ENCODE measurements at regions not wholly inside any gene's neighbourhood (a gene's known extent, or its start where the extent isn't known, plus 50 kb on each side); places are given as distances from the start of the nearest gene placed in this dataset.
"Not testable (repeated sequence)": the region's sequence is repeated elsewhere in the genome, so short reads cannot be mapped to it uniquely, and the experiment has no call there.

DNA sequence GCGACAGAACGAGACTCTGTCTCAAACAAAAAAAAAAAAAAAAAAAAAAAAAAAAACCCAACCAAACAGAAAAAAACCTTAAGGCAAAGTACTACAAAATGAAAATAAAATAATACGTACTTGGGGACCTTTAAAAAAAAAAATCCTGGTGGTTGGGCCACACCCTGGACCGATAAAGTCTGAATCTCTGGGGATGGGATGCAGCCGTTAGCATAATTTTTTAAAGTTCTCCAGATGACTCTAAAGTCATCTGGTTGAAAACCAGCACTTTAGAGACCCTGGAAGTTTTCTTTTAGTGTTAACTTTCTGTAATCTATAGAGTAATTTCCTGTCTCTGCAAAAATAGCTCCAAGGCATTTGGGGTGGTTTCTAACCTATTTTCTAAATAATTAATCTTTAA, 142.9 kb upstream of the SALL4 start:
- intact Hi-C loops (cut with DNase I; ENCODE audit: low total_unique reads): no loop called here
- no peaks in the 10 kb centered on the region for H3K36me3 ChIP-seq
- no peak overlapping the region for H3K4me3 ChIP-seq
- TF ChIP-seq EP300 (IDR thresholded peaks at IDR 0.05; ENCODE audit: low read depth): no peak
- TF ChIP-seq, protein P1, sequence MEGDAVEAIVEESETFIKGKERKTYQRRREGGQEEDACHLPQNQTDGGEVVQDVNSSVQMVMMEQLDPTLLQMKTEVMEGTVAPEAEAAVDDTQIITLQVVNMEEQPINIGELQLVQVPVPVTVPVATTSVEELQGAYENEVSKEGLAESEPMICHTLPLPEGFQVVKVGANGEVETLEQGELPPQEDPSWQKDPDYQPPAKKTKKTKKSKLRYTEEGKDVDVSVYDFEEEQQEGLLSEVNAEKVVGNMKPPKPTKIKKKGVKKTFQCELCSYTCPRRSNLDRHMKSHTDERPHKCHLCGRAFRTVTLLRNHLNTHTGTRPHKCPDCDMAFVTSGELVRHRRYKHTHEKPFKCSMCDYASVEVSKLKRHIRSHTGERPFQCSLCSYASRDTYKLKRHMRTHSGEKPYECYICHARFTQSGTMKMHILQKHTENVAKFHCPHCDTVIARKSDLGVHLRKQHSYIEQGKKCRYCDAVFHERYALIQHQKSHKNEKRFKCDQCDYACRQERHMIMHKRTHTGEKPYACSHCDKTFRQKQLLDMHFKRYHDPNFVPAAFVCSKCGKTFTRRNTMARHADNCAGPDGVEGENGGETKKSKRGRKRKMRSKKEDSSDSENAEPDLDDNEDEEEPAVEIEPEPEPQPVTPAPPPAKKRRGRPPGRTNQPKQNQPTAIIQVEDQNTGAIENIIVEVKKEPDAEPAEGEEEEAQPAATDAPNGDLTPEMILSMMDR (IDR thresholded peaks at IDR 0.05): no peak
- TF ChIP-seq POLR2A (IDR thresholded peaks at IDR 0.05): no peak
- TF ChIP-seq POLR2AphosphoS5 (IDR thresholded peaks at IDR 0.05): no peak
- in situ Hi-C loops (cut with MboI; ENCODE audit: low pct_ligation_motif_present in 1 of 4, low pct_unique_long_range_greater_than_20kb in 1 of 4, low sequenced_read_pairs in 3 of 4): no loop called here
- WGBS, 2 donors (ENCODE audit: low coverage in 1 of 2): 73 to 79% methylated on average over 3 to 5 of the region's 5 CpGs
- no peaks in the 10 kb centered on the region for H3K9me3 ChIP-seq
- no peaks in the 10 kb centered on the region for H3K4me1 ChIP-seq
- H3K27ac ChIP-seq: no peak overlapping the region
- H3K27me3 ChIP-seq: no peaks in the 10 kb centered on the region
- no peak for DNase-seq

DNA sequence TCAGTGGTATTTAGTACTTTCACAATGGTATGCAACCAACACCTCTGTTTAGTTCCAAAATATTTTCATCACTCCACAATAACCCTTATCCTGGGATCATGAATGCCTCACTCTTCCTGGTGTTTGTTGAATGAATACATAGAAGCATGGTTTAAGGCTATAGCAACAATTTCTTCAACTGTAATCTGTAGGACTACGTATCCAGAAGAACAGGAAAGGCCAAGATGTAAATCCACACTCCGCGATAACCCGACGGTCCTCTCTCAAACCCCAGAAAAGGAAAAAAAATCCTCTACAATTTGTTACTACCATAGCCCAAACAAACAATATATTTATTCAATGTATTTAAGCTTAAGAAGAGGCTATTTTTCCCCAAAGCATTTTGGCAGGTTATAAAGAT, 141.4 kb upstream of the SALL4 start:
- H3K36me3 ChIP-seq: no peaks in the 10 kb centered on the region
- in situ Hi-C loops (cut with MboI; ENCODE audit: low pct_ligation_motif_present in 1 of 4, low pct_unique_long_range_greater_than_20kb in 1 of 4, low sequenced_read_pairs in 3 of 4) (no loop called here), intact Hi-C loops (cut with DNase I; ENCODE audit: low total_unique reads) (loop anchor here (1.0 kb wide), 1 partner anchor 39 kb away; no protein-coding TSS in a partner anchor)
- 95 to 100% methylated on average over 4 to 5 of the region's 5 CpGs for WGBS, 2 donors (ENCODE audit: low coverage in 1 of 2)
- no peaks in the 10 kb centered on the region for H3K9me3 ChIP-seq
- H3K4me3 ChIP-seq: no peak overlapping the region
- no peaks in the 10 kb centered on the region for H3K27me3 ChIP-seq
- no peak overlapping the region for H3K27ac ChIP-seq
- H3K4me1 ChIP-seq: no peaks in the 10 kb centered on the region
- no peak for TF ChIP-seq EP300 (IDR thresholded peaks at IDR 0.05; ENCODE audit: low read depth)
- TF ChIP-seq, protein P1 (IDR thresholded peaks at IDR 0.05): no peak
- no peak for TF ChIP-seq POLR2AphosphoS5 (IDR thresholded peaks at IDR 0.05)
- TF ChIP-seq POLR2A (IDR thresholded peaks at IDR 0.05): no peak
- DNase-seq: no peak

DNA sequence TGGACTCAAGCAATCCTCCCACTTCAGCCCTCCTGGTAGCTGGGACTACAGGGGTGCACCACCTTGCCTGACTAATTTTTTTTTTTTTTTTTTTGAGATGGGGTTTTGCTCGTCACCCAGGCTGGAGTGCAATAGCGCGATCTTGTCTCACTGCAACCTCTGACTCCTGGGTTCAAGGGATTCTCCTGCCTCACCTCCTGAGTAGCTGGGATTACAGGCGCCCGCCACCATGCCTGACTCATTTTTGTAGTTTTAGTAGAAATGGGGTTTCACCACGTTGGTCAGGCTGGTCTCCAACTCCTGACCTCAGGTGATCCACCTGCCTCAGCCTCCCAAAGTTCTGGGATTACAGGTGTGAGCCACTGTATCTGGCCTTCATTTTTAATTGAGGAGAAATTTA, 141.0 kb upstream of the SALL4 start:
- H3K9me3 ChIP-seq; H3K27me3 ChIP-seq; H3K36me3 ChIP-seq; intact Hi-C loops (cut with DNase I; ENCODE audit: low total_unique reads); H3K4me3 ChIP-seq; H3K4me1 ChIP-seq; DNase-seq; in situ Hi-C loops (cut with MboI; ENCODE audit: low pct_ligation_motif_present in 1 of 4, low pct_unique_long_range_greater_than_20kb in 1 of 4, low sequenced_read_pairs in 3 of 4); H3K27ac ChIP-seq: not testable (repeated sequence)
- 40 to 77% methylated on average over 1 to 6 of the region's 6 CpGs for WGBS, 2 donors (ENCODE audit: low coverage in 1 of 2)

DNA sequence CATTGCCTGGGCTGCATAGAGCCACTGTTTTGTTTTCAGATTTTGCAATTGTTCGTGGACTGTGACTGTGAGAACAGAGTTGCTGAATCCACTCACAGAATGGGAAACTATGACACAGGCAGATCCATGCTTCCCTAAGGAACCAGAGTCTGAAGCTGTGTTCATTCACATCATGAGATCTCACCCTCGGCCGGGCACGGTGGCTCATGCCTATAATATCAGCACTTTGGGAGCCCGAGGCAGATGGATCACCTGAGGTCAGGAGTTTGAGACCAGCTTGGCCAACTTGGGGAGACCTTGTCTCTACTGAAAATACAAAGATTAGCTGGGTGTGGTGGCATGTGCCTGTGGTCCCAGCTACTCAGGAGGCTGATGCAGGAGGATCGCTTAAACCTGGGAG, 139.2 kb upstream of the SALL4 start:
- DNase-seq: no peak
- TF ChIP-seq EP300 (IDR thresholded peaks at IDR 0.05; ENCODE audit: low read depth) (no peak), POLR2AphosphoS5 (IDR thresholded peaks at IDR 0.05) (no peak), POLR2A (IDR thresholded peaks at IDR 0.05) (no peak)
- TF ChIP-seq, protein P1 (IDR thresholded peaks at IDR 0.05): no peak
- Histone ChIP-seq H3K27ac (no peak overlapping the region), H3K4me3 (no peak overlapping the region), H3K4me1 (no peaks in the 10 kb centered on the region), H3K27me3 (no peaks in the 10 kb centered on the region), H3K9me3 (no peaks in the 10 kb centered on the region), H3K36me3 (no peaks in the 10 kb centered on the region)
- intact Hi-C loops (cut with DNase I; ENCODE audit: low total_unique reads): no loop called here
- in situ Hi-C loops (cut with MboI; ENCODE audit: low pct_ligation_motif_present in 1 of 4, low pct_unique_long_range_greater_than_20kb in 1 of 4, low sequenced_read_pairs in 3 of 4): no loop called here
- WGBS, 2 donors (ENCODE audit: low coverage in 1 of 2): 78 to 94% methylated on average over 2 to 6 of the region's 6 CpGs

DNA sequence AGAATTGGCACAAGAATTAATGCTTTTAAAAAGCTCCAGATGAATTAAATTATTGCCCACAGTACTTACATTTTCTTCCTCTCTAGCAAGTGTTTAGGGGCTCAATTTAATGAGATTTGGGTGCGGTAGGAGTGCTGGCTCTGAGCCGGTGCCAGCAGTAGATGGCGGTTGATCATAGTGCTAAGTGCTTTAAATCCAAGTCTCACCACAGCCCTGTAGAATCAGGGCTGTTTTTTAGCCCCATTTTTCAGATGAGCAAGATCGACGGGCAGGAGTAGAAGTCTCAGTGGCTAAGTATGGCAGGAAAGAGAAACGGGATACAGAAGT, 136.9 kb upstream of the SALL4 start:
- Histone ChIP-seq H3K36me3 (no peaks in the 10 kb centered on the region), H3K4me1 (peaks cover 0 to 7% (median 0%) of the 10 kb centered on the region in 4 donors), H3K27ac (no peak overlapping the region), H3K27me3 (no peaks in the 10 kb centered on the region), H3K4me3 (no peak overlapping the region), H3K9me3 (no peaks in the 10 kb centered on the region)
- no peak for TF ChIP-seq POLR2A (IDR thresholded peaks at IDR 0.05)
- TF ChIP-seq EP300 (IDR thresholded peaks at IDR 0.05; ENCODE audit: low read depth): no peak
- no peak for TF ChIP-seq POLR2AphosphoS5 (IDR thresholded peaks at IDR 0.05)
- no peak for DNase-seq
- in situ Hi-C loops (cut with MboI; ENCODE audit: low pct_ligation_motif_present in 1 of 4, low pct_unique_long_range_greater_than_20kb in 1 of 4, low sequenced_read_pairs in 3 of 4): no loop called here
- intact Hi-C loops (cut with DNase I; ENCODE audit: low total_unique reads): no loop called here
- 81 to 87% methylated on average over 6 of the region's 6 CpGs for WGBS, 2 donors (ENCODE audit: low coverage in 1 of 2)

Data from transverse colon (tissue), 4 donors.